Kidney epithelial cell (primary cell): ENCODE measurements at regions not wholly inside any gene's neighbourhood (a gene's known extent, or its start where the extent isn't known, plus 50 kb on each side); places are given as distances from the start of the nearest gene placed in this dataset.

ENCODE experiments used
- DNase-seq: peaks from one replicate; pipeline ENCODE4 v3.0.0-alpha.2; 2010; ENCODE audit warnings: low read depth
- H3K27me3 ChIP-seq: 2 replicates; pipeline ENCODE4 v1.6.0; 2011; ENCODE audit warnings: low read length; ENCODE audit not compliant: control insufficient read depth, insufficient read depth
- H3K36me3 ChIP-seq: 2 replicates; pipeline ENCODE4 v1.5.1; 2011; ENCODE audit warnings: low read length; ENCODE audit not compliant: control insufficient read depth, insufficient read depth
- H3K4me3 ChIP-seq: 2 replicates; pipeline ENCODE4 v1.5.1; 2011; ENCODE audit warnings: low read depth, mild to moderate bottlenecking, control low read depth, low read length
- TF ChIP-seq, protein P1 (sequence below): IDR thresholded peaks from 2 replicates; pipeline ENCODE4 v1.5.1; 2011; ENCODE audit warnings: mild to moderate bottlenecking, moderate library complexity, low read length, control low read depth, inconsistent platforms; ENCODE audit not compliant: insufficient read depth, poor library complexity, severe bottlenecking

GRCh38 chr3:186487819-186488218 is 56.4 kb downstream of the CRYGS start:
- no peak for DNase-seq

DNA sequence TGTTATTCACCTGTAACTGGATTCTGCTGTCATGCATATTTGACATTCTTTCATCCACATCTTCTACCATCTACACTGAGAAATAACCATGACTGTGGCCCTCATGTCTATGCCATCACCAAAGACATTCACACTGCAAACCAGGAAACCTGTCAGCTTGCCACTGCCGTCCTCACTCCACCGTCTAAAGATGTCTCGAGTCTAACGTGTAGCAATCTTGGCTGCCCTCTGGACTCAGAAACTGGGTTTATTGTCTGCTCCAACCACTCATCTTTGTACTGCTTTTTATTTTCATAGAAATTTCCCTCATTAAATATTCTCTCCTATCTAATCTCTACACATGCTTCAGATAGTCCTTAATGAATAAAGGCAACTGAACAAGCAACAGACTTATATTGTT is 57.1 kb downstream of the CRYGS start:
- TF ChIP-seq, protein P1, sequence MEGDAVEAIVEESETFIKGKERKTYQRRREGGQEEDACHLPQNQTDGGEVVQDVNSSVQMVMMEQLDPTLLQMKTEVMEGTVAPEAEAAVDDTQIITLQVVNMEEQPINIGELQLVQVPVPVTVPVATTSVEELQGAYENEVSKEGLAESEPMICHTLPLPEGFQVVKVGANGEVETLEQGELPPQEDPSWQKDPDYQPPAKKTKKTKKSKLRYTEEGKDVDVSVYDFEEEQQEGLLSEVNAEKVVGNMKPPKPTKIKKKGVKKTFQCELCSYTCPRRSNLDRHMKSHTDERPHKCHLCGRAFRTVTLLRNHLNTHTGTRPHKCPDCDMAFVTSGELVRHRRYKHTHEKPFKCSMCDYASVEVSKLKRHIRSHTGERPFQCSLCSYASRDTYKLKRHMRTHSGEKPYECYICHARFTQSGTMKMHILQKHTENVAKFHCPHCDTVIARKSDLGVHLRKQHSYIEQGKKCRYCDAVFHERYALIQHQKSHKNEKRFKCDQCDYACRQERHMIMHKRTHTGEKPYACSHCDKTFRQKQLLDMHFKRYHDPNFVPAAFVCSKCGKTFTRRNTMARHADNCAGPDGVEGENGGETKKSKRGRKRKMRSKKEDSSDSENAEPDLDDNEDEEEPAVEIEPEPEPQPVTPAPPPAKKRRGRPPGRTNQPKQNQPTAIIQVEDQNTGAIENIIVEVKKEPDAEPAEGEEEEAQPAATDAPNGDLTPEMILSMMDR = no peak
- Histone ChIP-seq H3K27me3 (no peaks in the 10 kb centered on the region), H3K36me3 (no peaks in the 10 kb centered on the region), H3K4me3 (no peak overlapping the region)
- DNase-seq = no peak

More at GRCh38 chr3:186487819-186488218, 56.4 kb downstream of the CRYGS start:
- TF ChIP-seq, protein P1 = no peak
- Histone ChIP-seq H3K36me3 (no peaks in the 10 kb centered on the region), H3K27me3 (no peaks in the 10 kb centered on the region), H3K4me3 (no peak overlapping the region)

- DNase-seq = no peak
- Histone ChIP-seq H3K27me3 (no peaks in the 10 kb centered on the region), H3K36me3 (no peaks in the 10 kb centered on the region), H3K4me3 (no peak overlapping the region)
- TF ChIP-seq, protein P1 = no peak
Measured at GRCh38 chr3:186483611-186484340, 60.4 kb downstream of the CRYGS start.

DNA sequence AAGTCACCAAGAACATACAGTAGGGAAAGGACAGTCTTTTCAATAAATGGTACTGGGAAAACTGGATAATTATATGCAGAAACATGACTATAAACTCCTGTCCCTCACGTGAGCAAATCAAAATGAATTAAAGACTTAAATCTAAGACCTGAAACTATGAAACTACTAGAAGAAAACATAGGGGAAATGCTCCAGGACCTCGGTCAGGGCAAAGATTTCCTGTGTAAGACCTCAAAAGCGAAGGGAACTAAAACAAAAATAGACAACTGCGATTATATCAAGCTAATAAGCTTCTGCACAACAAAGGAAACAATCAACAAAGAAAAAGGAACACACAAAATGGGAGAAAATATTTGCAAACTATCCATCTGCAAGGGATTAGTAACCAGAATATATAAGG is 62.7 kb downstream of the CRYGS start:
- H3K27me3 ChIP-seq = no peaks in the 10 kb centered on the region
- TF ChIP-seq, protein P1 = no peak
- no peak for DNase-seq

DNA sequence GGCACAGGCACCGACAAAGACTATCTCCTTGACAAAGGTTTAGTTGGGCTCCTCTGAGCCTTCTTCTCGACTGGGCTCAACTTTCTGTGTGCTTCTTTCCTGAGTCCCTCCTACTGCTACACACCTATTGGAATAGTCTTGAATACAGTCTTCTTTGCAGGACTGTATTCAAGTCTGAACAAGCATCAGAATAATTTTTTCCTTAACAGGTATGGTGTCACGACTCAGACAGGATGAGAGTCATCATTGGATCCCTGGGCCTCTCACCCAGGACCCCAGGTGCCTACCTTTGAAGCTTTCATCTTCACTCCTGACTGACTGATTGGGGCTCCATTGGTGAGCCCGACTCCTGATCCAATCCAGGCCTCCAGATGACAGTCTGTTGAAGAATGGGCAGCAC is 66.3 kb downstream of the CRYGS start:
- no peak overlapping the region for H3K4me3 ChIP-seq
- TF ChIP-seq, protein P1 = no peak
- no peaks in the 10 kb centered on the region for H3K36me3 ChIP-seq
- DNase-seq = no peak
- H3K27me3 ChIP-seq = no peaks in the 10 kb centered on the region

More for the DNA sequence above, 62.7 kb downstream of the CRYGS start:
- no peaks in the 10 kb centered on the region for H3K36me3 ChIP-seq
- H3K4me3 ChIP-seq = no peak overlapping the region

DNA sequence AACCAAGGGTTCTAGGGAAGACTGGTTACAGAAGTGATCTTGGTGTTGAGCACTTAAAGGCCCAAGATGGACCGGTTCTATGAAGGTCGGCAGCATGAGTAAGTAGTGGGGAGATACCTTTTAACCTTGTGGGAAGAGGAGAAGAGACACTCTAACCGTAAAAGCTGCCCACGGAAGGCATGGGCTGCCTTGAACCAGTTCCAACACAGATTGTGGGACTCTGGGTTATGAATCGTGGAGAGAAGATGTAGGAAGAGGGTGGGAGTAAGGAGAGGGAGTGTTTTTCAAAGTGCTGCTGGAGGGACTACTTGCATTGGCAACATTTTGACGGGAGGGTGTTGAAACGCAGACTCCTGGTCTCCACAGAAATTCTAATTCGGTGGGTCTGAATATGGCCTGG is 67.1 kb downstream of the CRYGS start:
- DNase-seq = no peak
- no peaks in the 10 kb centered on the region for H3K36me3 ChIP-seq
- no peak overlapping the region for H3K4me3 ChIP-seq
- TF ChIP-seq, protein P1 = no peak
- no peaks in the 10 kb centered on the region for H3K27me3 ChIP-seq
